ENCODE measurements at regions not wholly inside any gene's neighbourhood (a gene's known extent, or its start where the extent isn't known, plus 50 kb on each side); places are given as distances from the start of the nearest gene placed in this dataset.

DNA sequence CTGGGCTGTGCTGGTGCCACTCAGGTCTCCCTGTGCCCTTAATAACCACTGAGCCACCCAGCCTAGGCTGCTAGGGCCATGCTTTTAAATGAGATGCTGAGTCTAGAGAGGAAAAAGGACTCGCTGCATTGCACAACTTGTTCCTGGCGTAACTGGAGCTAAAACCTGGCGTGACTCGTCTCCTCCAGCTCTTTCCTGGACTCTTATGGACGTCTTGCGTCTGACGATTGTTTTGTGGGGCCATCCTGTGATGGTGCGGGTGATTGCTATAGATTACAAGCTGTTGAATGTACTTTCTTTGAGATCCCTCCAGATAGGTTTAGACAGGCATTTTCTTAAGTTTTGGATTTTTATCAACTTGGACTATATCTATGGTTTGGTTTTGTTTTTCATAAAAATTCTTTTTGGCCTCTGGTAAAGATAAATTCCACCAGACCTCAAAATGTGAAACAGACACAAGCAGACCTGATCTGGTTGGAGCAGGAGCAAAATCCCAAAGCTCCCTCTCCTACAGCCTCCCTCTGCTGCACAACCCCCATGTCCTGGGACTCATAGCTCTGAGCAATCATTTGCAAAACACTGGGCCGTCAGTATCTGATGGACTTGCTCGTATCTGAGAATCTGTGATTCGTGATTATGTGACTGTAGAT, 230.3 kb downstream of the ARHGAP12 start:
- no peak overlapping the region for H3K4me3 ChIP-seq (replicated peaks; ENCODE audit: low read depth, low read length)
- H3K36me3 ChIP-seq (ENCODE audit: control insufficient read depth, insufficient read depth, low read length) = no peaks in the 10 kb centered on the region

DNA sequence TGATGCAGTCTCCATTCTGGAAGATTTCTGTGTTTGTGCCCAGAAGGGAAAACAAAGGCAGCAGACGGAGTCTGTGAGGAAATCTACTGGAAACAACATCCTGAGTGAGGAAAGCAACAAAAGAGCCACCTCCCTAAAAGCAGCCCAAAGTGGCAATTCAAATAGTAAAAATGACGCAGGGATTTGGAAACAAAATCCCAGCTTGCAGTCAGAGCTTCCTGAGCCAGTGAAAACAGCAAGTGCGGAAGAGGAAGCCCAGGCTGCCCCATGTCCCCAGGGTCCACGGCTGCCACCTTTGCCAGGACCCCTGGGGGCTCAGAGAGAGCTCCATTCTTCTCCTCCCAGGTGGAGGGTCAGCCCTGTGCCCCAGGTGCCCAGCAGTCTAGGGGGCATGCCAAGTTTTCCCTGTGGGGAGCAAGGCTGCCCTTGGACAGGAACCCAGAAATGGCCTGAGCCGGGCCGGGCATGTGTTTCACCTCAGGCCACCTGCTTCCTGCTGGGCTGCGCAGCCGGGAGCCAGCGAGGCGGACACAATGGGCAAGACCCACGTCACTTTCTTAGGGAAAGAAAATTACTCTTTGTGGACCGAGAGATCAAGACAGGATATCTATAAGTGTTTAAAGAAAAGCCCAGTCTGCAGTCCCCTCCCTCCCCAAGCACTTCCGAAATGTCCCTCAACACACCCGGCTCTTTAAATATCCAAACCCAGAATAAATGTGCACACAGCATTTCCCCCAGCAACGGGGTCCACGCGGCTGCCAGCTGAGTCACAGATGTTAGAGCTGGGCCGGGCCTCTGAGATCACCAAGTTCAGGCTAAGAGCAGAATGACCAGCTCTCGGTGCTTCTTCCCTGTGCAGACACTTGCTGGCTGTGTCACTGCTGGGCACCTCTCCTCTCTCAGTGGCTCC, 231.1 kb downstream of the ARHGAP12 start:
- no peak for DNase-seq (ENCODE audit: extremely low read depth, insufficient read length)
- no peaks in the 10 kb centered on the region for H3K27me3 ChIP-seq (replicated peaks; ENCODE audit: control insufficient read depth, insufficient read depth, low read length)
- H3K4me3 ChIP-seq (replicated peaks; ENCODE audit: low read depth, low read length) = no peak overlapping the region
- H3K36me3 ChIP-seq (ENCODE audit: control insufficient read depth, insufficient read depth, low read length) = no peaks in the 10 kb centered on the region
- TF ChIP-seq, protein P1, sequence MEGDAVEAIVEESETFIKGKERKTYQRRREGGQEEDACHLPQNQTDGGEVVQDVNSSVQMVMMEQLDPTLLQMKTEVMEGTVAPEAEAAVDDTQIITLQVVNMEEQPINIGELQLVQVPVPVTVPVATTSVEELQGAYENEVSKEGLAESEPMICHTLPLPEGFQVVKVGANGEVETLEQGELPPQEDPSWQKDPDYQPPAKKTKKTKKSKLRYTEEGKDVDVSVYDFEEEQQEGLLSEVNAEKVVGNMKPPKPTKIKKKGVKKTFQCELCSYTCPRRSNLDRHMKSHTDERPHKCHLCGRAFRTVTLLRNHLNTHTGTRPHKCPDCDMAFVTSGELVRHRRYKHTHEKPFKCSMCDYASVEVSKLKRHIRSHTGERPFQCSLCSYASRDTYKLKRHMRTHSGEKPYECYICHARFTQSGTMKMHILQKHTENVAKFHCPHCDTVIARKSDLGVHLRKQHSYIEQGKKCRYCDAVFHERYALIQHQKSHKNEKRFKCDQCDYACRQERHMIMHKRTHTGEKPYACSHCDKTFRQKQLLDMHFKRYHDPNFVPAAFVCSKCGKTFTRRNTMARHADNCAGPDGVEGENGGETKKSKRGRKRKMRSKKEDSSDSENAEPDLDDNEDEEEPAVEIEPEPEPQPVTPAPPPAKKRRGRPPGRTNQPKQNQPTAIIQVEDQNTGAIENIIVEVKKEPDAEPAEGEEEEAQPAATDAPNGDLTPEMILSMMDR (IDR thresholded peaks at IDR 0.05; ENCODE audit: insufficient read depth, low read length, poor library complexity, severe bottlenecking) = no peak

More for the DNA sequence above, 230.3 kb downstream of the ARHGAP12 start:
- no peaks in the 10 kb centered on the region for H3K27me3 ChIP-seq (replicated peaks; ENCODE audit: control insufficient read depth, insufficient read depth, low read length)
- TF ChIP-seq, protein P1 (IDR thresholded peaks at IDR 0.05; ENCODE audit: insufficient read depth, low read length, poor library complexity, severe bottlenecking) = no peak
- no peak for DNase-seq (ENCODE audit: extremely low read depth, insufficient read length)

DNA sequence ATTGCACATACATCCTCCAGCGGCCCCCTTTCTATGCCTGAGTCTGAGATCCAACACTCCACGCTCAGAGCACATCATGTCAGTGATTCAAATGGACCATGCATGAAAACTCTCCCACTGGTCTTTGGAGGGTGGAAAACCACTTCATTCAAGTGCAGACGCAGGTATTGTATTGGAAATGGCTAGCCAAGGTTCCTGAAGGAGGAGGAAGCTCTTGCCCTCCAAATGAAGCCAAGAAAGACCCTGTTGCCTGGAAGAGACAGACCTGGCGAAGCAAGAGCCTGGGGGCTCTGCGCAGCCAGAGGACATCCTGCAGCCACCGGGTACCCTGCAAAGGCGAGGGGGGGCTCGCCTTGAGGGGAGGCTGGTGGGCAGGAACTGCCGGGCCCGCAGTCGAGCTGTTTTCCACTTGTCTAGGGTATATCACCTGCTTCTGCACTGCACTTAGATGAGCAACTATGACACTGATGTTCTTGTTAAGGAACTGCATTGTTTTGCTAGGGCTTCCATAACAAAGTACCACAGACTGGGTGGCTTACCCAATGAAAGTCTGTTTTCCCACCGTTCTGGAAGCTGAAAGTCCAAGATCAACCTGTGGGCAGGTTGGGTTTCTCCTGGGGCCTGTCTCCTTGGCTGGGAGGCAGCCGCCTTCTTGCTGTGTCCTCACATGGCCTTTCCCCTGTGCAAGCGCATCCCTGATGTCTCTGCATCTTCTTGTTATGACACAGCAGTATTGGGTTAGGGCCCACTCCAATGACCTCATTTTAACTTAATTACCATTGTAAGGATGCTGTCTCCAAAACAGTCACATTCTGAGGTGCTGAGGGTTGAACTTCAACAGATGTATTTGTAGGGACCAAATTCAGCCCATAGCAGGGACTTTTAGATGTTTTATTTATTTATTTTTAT, 233.4 kb downstream of the ARHGAP12 start:
- no peaks in the 10 kb centered on the region for H3K27me3 ChIP-seq (replicated peaks; ENCODE audit: control insufficient read depth, insufficient read depth, low read length)
- TF ChIP-seq, protein P1 (IDR thresholded peaks at IDR 0.05; ENCODE audit: insufficient read depth, low read length, poor library complexity, severe bottlenecking) = no peak
- no peaks in the 10 kb centered on the region for H3K36me3 ChIP-seq (ENCODE audit: control insufficient read depth, insufficient read depth, low read length)
- DNase-seq (ENCODE audit: extremely low read depth, insufficient read length) = no peak
- no peak overlapping the region for H3K4me3 ChIP-seq (replicated peaks; ENCODE audit: low read depth, low read length)

DNA sequence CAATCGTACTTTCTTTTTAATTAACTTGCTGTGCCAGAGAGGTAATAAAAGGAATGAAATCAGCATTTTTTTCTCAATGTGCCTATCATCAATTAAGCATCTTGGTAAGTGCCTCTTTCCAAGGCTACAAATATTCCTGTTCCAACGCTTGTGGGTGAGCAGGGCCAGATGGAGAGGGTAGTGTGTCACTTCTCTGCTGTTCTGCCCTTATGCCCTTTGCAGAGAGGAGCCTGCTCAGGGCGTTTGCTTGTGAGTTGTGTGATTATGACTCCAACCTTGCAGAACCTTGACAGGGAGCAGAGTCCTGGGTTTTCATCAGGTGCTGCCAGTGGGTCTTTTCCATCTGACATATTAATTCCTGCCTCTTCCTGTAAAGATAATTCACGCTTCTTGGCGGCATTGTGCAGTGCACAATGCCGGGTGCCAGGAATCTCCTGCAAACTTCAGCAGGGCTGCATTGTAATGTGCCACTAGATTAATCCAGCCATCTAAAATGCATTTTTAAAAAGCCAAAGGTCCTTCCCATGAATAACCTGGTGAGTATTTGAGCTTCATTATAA, 234.4 kb downstream of the ARHGAP12 start:
- DNase-seq (ENCODE audit: extremely low read depth, insufficient read length) = no peak
- TF ChIP-seq, protein P1 (IDR thresholded peaks at IDR 0.05; ENCODE audit: insufficient read depth, low read length, poor library complexity, severe bottlenecking) = no peak
- Histone ChIP-seq H3K27me3 (replicated peaks; ENCODE audit: control insufficient read depth, insufficient read depth, low read length) (no peaks in the 10 kb centered on the region), H3K36me3 (ENCODE audit: control insufficient read depth, insufficient read depth, low read length) (no peaks in the 10 kb centered on the region), H3K4me3 (replicated peaks; ENCODE audit: low read depth, low read length) (no peak overlapping the region)

DNA sequence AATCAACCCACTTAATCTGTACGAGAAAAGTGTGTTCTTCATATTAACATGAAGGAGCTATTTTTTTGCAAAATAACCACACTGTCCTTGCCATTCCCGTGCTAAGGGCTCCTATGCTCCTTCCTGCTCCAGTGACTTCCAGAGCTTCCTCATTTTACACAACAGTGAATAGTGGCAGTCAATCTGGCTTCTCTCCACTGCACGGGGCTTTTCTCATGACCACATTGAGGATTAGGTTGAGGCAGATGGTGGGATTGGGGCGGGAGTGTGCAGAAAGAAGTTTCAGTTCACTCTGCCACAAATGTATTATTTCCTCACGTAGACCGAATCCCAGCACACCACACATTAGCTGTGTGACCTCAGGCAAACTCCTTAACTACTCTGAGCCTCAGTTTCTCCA, 235.1 kb downstream of the ARHGAP12 start:
- no peaks in the 10 kb centered on the region for H3K36me3 ChIP-seq (ENCODE audit: control insufficient read depth, insufficient read depth, low read length)
- no peak overlapping the region for H3K4me3 ChIP-seq (replicated peaks; ENCODE audit: low read depth, low read length)
- no peaks in the 10 kb centered on the region for H3K27me3 ChIP-seq (replicated peaks; ENCODE audit: control insufficient read depth, insufficient read depth, low read length)
- TF ChIP-seq, protein P1 (IDR thresholded peaks at IDR 0.05; ENCODE audit: insufficient read depth, low read length, poor library complexity, severe bottlenecking) = no peak
- no peak for DNase-seq (ENCODE audit: extremely low read depth, insufficient read length)

Data from GM06990 (cell line).